ENCODE measurements at regions not wholly inside any gene's neighbourhood (a gene's known extent, or its start where the extent isn't known, plus 50 kb on each side); places are given as distances from the start of the nearest gene placed in this dataset.

- DNase-seq (ENCODE audit: low read depth), result no peak
- TF ChIP-seq CTCF (IDR thresholded peaks at IDR 0.05; ENCODE audit: insufficient read depth, low read depth, low read length), result no peak
Observed at GRCh38 chr10:70980687-70981086, 92.3 kb upstream of the PCBD1 start.

GRCh38 chr10:70981171-70981836 is 92.9 kb upstream of the PCBD1 start:
- no peak for TF ChIP-seq CTCF (IDR thresholded peaks at IDR 0.05; ENCODE audit: insufficient read depth, low read depth, low read length)
- no peak for DNase-seq (ENCODE audit: low read depth)
- H3K4me3 ChIP-seq (ENCODE audit: low read depth, low read length), result no peak overlapping the region

More at GRCh38 chr10:70980687-70981086, 92.3 kb upstream of the PCBD1 start:
- no peak overlapping the region for H3K4me3 ChIP-seq (ENCODE audit: low read depth, low read length)

- no peak for DNase-seq (ENCODE audit: low read depth)
- no peak for TF ChIP-seq CTCF (IDR thresholded peaks at IDR 0.05; ENCODE audit: insufficient read depth, low read depth, low read length)
- H3K4me3 ChIP-seq (ENCODE audit: low read depth, low read length), result no peak overlapping the region
Observed at GRCh38 chr10:70981936-70982335, 93.6 kb upstream of the PCBD1 start.

- peak; percentile 37 for DNase-seq (ENCODE audit: low read depth)
- TF ChIP-seq CTCF (IDR thresholded peaks at IDR 0.05; ENCODE audit: insufficient read depth, low read depth, low read length), result no peak
- peak overlapping the region; percentile 18 for H3K4me3 ChIP-seq (ENCODE audit: low read depth, low read length)
Observed at GRCh38 chr10:70982443-70982842, 94.1 kb upstream of the PCBD1 start.

GRCh38 chr10:70984986-70985722 is 96.8 kb upstream of the PCBD1 start:
- TF ChIP-seq CTCF (IDR thresholded peaks at IDR 0.05; ENCODE audit: insufficient read depth, low read depth, low read length), result no peak
- no peak overlapping the region for H3K4me3 ChIP-seq (ENCODE audit: low read depth, low read length)
- peak; percentile 24 for DNase-seq (ENCODE audit: low read depth)

- DNase-seq (ENCODE audit: low read depth), result no peak
- no peak overlapping the region for H3K4me3 ChIP-seq (ENCODE audit: low read depth, low read length)
- TF ChIP-seq CTCF (IDR thresholded peaks at IDR 0.05; ENCODE audit: insufficient read depth, low read depth, low read length), result no peak
Observed at GRCh38 chr10:70985824-70986622, 97.7 kb upstream of the PCBD1 start.

All from fibroblast of villous mesenchyme (primary cell).